ENCODE measurements at regions not wholly inside any gene's neighbourhood (a gene's known extent, or its start where the extent isn't known, plus 50 kb on each side); places are given as distances from the start of the nearest gene placed in this dataset.

DNA sequence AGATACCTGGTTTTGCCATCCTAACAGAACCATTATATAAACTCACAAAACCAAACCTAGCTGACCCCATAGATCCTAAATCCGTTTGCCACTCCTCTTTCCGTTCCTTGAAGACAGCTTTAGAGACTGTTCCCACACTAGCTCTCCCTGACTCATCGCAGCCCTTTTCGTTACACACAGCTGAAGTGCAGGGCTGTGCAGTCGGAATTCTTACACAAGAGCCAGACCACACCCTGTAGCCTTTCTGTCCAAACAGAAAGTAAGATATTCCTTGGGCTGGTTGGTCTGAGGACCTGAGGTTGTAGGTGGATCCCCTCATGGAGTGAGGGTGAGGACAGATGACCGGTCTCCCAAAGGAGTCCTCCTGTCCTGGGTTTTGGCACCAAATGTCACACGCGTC is 56.7 kb upstream of the NAA35 start:
- H3K4me3 ChIP-seq (replicated peaks in 1 of 2; ENCODE audit: low read depth in 2 of 2, low read length in 2 of 2), result no peak overlapping the region
- TF ChIP-seq, protein P1, sequence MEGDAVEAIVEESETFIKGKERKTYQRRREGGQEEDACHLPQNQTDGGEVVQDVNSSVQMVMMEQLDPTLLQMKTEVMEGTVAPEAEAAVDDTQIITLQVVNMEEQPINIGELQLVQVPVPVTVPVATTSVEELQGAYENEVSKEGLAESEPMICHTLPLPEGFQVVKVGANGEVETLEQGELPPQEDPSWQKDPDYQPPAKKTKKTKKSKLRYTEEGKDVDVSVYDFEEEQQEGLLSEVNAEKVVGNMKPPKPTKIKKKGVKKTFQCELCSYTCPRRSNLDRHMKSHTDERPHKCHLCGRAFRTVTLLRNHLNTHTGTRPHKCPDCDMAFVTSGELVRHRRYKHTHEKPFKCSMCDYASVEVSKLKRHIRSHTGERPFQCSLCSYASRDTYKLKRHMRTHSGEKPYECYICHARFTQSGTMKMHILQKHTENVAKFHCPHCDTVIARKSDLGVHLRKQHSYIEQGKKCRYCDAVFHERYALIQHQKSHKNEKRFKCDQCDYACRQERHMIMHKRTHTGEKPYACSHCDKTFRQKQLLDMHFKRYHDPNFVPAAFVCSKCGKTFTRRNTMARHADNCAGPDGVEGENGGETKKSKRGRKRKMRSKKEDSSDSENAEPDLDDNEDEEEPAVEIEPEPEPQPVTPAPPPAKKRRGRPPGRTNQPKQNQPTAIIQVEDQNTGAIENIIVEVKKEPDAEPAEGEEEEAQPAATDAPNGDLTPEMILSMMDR (IDR thresholded peaks at IDR 0.05; ENCODE audit: low read depth, low read length), result no peak
- DNase-seq (ENCODE audit: low read depth in 2 of 2), result peak; percentile 4 to 22

DNA sequence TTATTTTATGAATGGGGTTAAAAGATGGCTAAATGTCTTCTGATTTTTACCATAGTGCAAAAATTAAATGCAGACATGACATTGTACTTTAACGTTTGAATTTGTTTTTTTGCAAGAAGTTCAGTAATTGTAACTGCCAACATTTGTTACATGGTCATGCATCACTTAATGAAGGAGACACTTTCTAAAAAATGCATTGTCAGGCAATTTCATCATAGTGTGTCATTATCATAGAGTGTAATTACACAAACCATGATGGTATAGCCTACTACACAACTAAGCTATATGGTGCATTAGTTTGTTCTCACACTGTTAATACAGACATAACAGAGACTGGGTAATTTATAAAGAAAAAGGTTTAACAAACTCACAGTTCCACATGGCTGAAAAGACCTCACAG is 50.0 kb upstream of the NAA35 start:
- no peak for DNase-seq (ENCODE audit: low read depth in 2 of 2)
- H3K4me3 ChIP-seq (replicated peaks in 1 of 2; ENCODE audit: low read depth in 2 of 2, low read length in 2 of 2), result no peak overlapping the region
- TF ChIP-seq, protein P1 (IDR thresholded peaks at IDR 0.05; ENCODE audit: low read depth, low read length), result no peak

All from cardiac fibroblast (primary cell).